Fibroblast of lung (primary cell): ENCODE measurements at regions not wholly inside any gene's neighbourhood (a gene's known extent, or its start where the extent isn't known, plus 50 kb on each side); places are given as distances from the start of the nearest gene placed in this dataset.

ENCODE experiments used
- EZH2 ChIP-seq: IDR thresholded peaks from 2 replicates; pipeline ENCODE4 v1.5.1; 2012; ENCODE audit warnings: low read length, control low read depth, mild to moderate bottlenecking; ENCODE audit errors: missing control alignments
- TF ChIP-seq, protein P1 (sequence below), 2 donors: IDR thresholded peaks in 1 of 2; conservative IDR thresholded peaks in 1 of 2; 1 replicate in 1 of 2; 2 replicates in 1 of 2; pipeline ENCODE4 v1.5.1; 2011 to 2012; ENCODE audit warnings: low read length in 2 of 2, control low read depth in 1 of 2, inconsistent platforms in 1 of 2, low read depth in 1 of 2, mild to moderate bottlenecking in 1 of 2

DNA sequence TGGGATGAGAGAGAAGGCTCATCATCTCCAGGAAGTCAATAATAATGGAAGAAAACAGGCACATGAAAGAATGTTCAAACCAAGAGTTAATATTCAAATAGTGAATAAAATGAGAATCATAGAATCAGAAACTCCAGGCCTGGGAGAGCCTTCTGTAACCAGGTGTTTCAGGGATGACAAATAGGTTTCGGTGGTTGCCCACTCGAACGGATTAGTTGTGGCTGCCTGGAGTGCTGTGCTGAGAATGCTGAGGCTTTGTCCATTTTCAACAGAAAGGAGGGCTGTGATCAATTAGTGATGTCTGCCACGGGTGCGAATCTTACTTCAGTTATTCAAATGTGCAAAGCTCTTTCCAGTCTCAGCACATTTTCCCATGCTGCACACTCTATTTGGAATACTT lies 227.3 kb downstream of the INSIG2 start:
- TF ChIP-seq, protein P1, sequence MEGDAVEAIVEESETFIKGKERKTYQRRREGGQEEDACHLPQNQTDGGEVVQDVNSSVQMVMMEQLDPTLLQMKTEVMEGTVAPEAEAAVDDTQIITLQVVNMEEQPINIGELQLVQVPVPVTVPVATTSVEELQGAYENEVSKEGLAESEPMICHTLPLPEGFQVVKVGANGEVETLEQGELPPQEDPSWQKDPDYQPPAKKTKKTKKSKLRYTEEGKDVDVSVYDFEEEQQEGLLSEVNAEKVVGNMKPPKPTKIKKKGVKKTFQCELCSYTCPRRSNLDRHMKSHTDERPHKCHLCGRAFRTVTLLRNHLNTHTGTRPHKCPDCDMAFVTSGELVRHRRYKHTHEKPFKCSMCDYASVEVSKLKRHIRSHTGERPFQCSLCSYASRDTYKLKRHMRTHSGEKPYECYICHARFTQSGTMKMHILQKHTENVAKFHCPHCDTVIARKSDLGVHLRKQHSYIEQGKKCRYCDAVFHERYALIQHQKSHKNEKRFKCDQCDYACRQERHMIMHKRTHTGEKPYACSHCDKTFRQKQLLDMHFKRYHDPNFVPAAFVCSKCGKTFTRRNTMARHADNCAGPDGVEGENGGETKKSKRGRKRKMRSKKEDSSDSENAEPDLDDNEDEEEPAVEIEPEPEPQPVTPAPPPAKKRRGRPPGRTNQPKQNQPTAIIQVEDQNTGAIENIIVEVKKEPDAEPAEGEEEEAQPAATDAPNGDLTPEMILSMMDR (conservative IDR thresholded peaks at IDR 0.05 in 1 of 2, IDR thresholded peaks at IDR 0.05 in 1 of 2; ENCODE audit: low read depth in 1 of 2, low read length in 2 of 2): no peak
- no peak for TF ChIP-seq EZH2
